NCI-H2196 treated with DMSO at 0.1 percent for 48 hours (cell line): ENCODE measurements at regions not wholly inside any gene's neighbourhood (a gene's known extent, or its start where the extent isn't known, plus 50 kb on each side); places are given as distances from the start of the nearest gene placed in this dataset.
"Not testable (repeated sequence)": the region's sequence is repeated elsewhere in the genome, so short reads cannot be mapped to it uniquely, and the experiment has no call there.

Source experiments
- DNase-seq: peaks from one replicate; lab custom pipeline; 2025; ENCODE audit not compliant: unreplicated experiment; lab: John Stamatoyannopoulos, UW

GRCh38 chr9:41643571-41644279, 454.6 kb upstream of the ZNG1F start:
- DNase-seq: peak; percentile 3

- DNase-seq: not testable (repeated sequence)
Observed at GRCh38 chr9:41633726-41634125, 444.6 kb upstream of the ZNG1F start.

GRCh38 chr9:41623666-41624065, 434.5 kb upstream of the ZNG1F start:
- not testable (repeated sequence) for DNase-seq

- DNase-seq: not testable (repeated sequence)
Observed at GRCh38 chr9:41619254-41619653, 430.1 kb upstream of the ZNG1F start.

DNA sequence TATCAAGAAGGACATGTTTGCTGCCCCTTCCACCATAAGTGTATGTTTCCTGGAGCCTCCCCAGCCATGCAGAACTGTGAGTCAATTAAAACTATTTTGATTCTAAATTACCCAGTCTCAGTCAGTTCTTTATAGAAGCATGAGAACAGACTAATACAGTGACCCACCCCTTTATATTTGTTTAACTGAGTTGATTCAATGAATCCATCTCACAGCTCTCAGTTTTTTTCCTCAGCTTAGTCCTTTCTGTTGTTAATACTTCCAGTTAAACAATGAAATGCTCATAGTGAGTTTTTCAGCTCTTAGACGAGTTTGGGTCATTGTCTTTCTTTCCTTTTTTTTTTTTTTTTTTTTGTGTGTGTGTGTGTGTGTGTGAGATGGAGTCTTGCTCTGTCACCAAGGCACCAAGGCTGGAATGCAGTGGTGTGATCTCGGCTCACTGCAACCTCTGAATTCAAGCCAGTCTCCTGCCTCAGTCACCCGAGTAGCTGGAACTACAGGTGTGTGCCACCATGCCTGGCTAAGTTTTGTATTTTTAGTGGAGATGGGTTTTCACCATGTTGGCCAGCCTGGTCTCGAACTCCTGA, 417.9 kb upstream of the ZNG1F start:
- DNase-seq: not testable (repeated sequence)

- DNase-seq: not testable (repeated sequence)
Observed at GRCh38 chr9:41565572-41565971, 376.5 kb upstream of the ZNG1F start.
